ENCODE measurements at regions not wholly inside any gene's neighbourhood (a gene's known extent, or its start where the extent isn't known, plus 50 kb on each side); places are given as distances from the start of the nearest gene placed in this dataset.

GRCh38 chr5:1639757-1640156 is 116.0 kb upstream of the LPCAT1 start:
- Histone ChIP-seq H3K79me2 (ENCODE audit: control insufficient read depth, insufficient read depth, low read length) (no peaks in the 10 kb centered on the region), H3K9me3 (ENCODE audit: control insufficient read depth, insufficient read depth, low read depth, low read length) (no peaks in the 10 kb centered on the region), H3K27ac (ENCODE audit: insufficient read depth, low read length) (no peak overlapping the region), H3K9ac (ENCODE audit: insufficient read depth, low read length) (no peak overlapping the region), H3K4me2 (ENCODE audit: extremely low read depth, insufficient read depth, low read length) (no peak overlapping the region), H4K20me1 (ENCODE audit: control insufficient read depth, extremely low read depth, insufficient read depth, low read length) (no peaks in the 10 kb centered on the region), H3K36me3 (ENCODE audit: control insufficient read depth, insufficient read depth, low read length) (no peaks in the 10 kb centered on the region), H3K4me3 (replicated peaks in 1 of 4; ENCODE audit: control extremely low read depth in 1 of 4, insufficient read depth in 1 of 4, low read depth in 3 of 4, low read length in 4 of 4) (no peak overlapping the region), H3K4me1 (ENCODE audit: control insufficient read depth, extremely low read depth, insufficient read depth, low read length) (no peaks in the 10 kb centered on the region), H2AFZ (ENCODE audit: low read length) (no peak overlapping the region), H3K27me3 (ENCODE audit: control insufficient read depth, insufficient read depth, low read length) (peaks cover 13% of the 10 kb centered on the region)
- TF ChIP-seq, protein P1, sequence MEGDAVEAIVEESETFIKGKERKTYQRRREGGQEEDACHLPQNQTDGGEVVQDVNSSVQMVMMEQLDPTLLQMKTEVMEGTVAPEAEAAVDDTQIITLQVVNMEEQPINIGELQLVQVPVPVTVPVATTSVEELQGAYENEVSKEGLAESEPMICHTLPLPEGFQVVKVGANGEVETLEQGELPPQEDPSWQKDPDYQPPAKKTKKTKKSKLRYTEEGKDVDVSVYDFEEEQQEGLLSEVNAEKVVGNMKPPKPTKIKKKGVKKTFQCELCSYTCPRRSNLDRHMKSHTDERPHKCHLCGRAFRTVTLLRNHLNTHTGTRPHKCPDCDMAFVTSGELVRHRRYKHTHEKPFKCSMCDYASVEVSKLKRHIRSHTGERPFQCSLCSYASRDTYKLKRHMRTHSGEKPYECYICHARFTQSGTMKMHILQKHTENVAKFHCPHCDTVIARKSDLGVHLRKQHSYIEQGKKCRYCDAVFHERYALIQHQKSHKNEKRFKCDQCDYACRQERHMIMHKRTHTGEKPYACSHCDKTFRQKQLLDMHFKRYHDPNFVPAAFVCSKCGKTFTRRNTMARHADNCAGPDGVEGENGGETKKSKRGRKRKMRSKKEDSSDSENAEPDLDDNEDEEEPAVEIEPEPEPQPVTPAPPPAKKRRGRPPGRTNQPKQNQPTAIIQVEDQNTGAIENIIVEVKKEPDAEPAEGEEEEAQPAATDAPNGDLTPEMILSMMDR (conservative IDR thresholded peaks at IDR 0.05 in 1 of 2, IDR thresholded peaks at IDR 0.05 in 1 of 2; ENCODE audit: low read depth in 1 of 2, low read length in 2 of 2): no peak
- no peak for DNase-seq (ENCODE audit: low read depth in 2 of 2)

GRCh38 chr5:1638658-1639400 is 115.1 kb upstream of the LPCAT1 start:
- peaks cover 9% of the 10 kb centered on the region for H3K27me3 ChIP-seq (ENCODE audit: control insufficient read depth, insufficient read depth, low read length)
- H2AFZ ChIP-seq (ENCODE audit: low read length): no peak overlapping the region
- H3K36me3 ChIP-seq (ENCODE audit: control insufficient read depth, insufficient read depth, low read length): no peaks in the 10 kb centered on the region
- H3K4me3 ChIP-seq (replicated peaks in 1 of 4; ENCODE audit: control extremely low read depth in 1 of 4, insufficient read depth in 1 of 4, low read depth in 3 of 4, low read length in 4 of 4): no peak overlapping the region
- no peak overlapping the region for H3K9ac ChIP-seq (ENCODE audit: insufficient read depth, low read length)
- DNase-seq (ENCODE audit: low read depth in 2 of 2): no peak
- no peaks in the 10 kb centered on the region for H3K9me3 ChIP-seq (ENCODE audit: control insufficient read depth, insufficient read depth, low read depth, low read length)
- peaks cover 2% of the 10 kb centered on the region for H3K4me1 ChIP-seq (ENCODE audit: control insufficient read depth, extremely low read depth, insufficient read depth, low read length)
- H3K79me2 ChIP-seq (ENCODE audit: control insufficient read depth, insufficient read depth, low read length): no peaks in the 10 kb centered on the region
- no peak overlapping the region for H3K27ac ChIP-seq (ENCODE audit: insufficient read depth, low read length)
- TF ChIP-seq EZH2 (IDR thresholded peaks at IDR 0.05; ENCODE audit: low read length, missing control alignments): no peak
- H3K4me2 ChIP-seq (ENCODE audit: extremely low read depth, insufficient read depth, low read length): no peak overlapping the region
- H4K20me1 ChIP-seq (ENCODE audit: control insufficient read depth, extremely low read depth, insufficient read depth, low read length): no peaks in the 10 kb centered on the region

GRCh38 chr5:1637639-1638481 is 114.1 kb upstream of the LPCAT1 start:
- no peaks in the 10 kb centered on the region for H3K36me3 ChIP-seq (ENCODE audit: control insufficient read depth, insufficient read depth, low read length)
- H3K79me2 ChIP-seq (ENCODE audit: control insufficient read depth, insufficient read depth, low read length): no peaks in the 10 kb centered on the region
- H3K9ac ChIP-seq (ENCODE audit: insufficient read depth, low read length): no peak overlapping the region
- peaks cover 2% of the 10 kb centered on the region for H3K4me1 ChIP-seq (ENCODE audit: control insufficient read depth, extremely low read depth, insufficient read depth, low read length)
- H3K4me2 ChIP-seq (ENCODE audit: extremely low read depth, insufficient read depth, low read length): no peak overlapping the region
- peaks cover 4% of the 10 kb centered on the region for H3K27me3 ChIP-seq (ENCODE audit: control insufficient read depth, insufficient read depth, low read length)
- no peaks in the 10 kb centered on the region for H4K20me1 ChIP-seq (ENCODE audit: control insufficient read depth, extremely low read depth, insufficient read depth, low read length)
- TF ChIP-seq, protein P1 (conservative IDR thresholded peaks at IDR 0.05 in 1 of 2, IDR thresholded peaks at IDR 0.05 in 1 of 2; ENCODE audit: low read depth in 1 of 2, low read length in 2 of 2): no peak
- no peak for TF ChIP-seq EZH2 (IDR thresholded peaks at IDR 0.05; ENCODE audit: low read length, missing control alignments)
- no peak overlapping the region for H3K4me3 ChIP-seq (replicated peaks in 1 of 4; ENCODE audit: control extremely low read depth in 1 of 4, insufficient read depth in 1 of 4, low read depth in 3 of 4, low read length in 4 of 4)
- no peak overlapping the region for H3K27ac ChIP-seq (ENCODE audit: insufficient read depth, low read length)
- H3K9me3 ChIP-seq (ENCODE audit: control insufficient read depth, insufficient read depth, low read depth, low read length): no peaks in the 10 kb centered on the region
- H2AFZ ChIP-seq (ENCODE audit: low read length): no peak overlapping the region
- DNase-seq (ENCODE audit: low read depth in 2 of 2): no peak

All from fibroblast of lung (primary cell).